ENCODE measurements at regions not wholly inside any gene's neighbourhood (a gene's known extent, or its start where the extent isn't known, plus 50 kb on each side); places are given as distances from the start of the nearest gene placed in this dataset.

DNA sequence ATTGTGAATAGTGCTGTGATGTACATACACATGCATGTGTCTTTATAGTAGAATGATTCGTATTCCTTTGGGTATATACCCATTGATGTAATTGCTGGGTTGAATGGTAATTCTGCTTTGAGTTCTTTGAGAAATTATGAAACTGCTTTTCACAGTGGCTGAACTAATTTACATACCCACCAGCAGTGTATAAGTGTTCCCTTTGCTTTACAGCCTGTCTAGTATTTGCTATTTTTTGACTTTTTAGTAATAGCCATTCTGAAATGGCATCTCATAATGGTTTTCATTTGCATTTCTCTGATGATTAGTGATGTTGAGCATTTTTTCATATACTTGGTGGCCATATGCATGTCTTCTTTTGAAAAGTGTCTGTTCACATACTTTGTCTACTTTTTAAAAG, 54.5 kb upstream of the FAM78B start:
- no peak overlapping the region for H3K27ac Mint-ChIP-seq
- H3K4me1 Mint-ChIP-seq: no peaks in the 10 kb centered on the region
- TF ChIP-seq, protein P1, sequence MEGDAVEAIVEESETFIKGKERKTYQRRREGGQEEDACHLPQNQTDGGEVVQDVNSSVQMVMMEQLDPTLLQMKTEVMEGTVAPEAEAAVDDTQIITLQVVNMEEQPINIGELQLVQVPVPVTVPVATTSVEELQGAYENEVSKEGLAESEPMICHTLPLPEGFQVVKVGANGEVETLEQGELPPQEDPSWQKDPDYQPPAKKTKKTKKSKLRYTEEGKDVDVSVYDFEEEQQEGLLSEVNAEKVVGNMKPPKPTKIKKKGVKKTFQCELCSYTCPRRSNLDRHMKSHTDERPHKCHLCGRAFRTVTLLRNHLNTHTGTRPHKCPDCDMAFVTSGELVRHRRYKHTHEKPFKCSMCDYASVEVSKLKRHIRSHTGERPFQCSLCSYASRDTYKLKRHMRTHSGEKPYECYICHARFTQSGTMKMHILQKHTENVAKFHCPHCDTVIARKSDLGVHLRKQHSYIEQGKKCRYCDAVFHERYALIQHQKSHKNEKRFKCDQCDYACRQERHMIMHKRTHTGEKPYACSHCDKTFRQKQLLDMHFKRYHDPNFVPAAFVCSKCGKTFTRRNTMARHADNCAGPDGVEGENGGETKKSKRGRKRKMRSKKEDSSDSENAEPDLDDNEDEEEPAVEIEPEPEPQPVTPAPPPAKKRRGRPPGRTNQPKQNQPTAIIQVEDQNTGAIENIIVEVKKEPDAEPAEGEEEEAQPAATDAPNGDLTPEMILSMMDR (IDR thresholded peaks at IDR 0.05; ENCODE audit: unreplicated experiment): no peak
- DNase-seq (ENCODE audit: low spot score in 2 of 2, unreplicated experiment in 2 of 2): no peak
- no peaks in the 10 kb centered on the region for H3K36me3 Mint-ChIP-seq
- peaks cover 65% of the 10 kb centered on the region for H3K9me3 Mint-ChIP-seq
- H3K4me3 Mint-ChIP-seq: no peak overlapping the region
- H3K27me3 Mint-ChIP-seq (ENCODE audit: low read depth): no peaks in the 10 kb centered on the region

DNA sequence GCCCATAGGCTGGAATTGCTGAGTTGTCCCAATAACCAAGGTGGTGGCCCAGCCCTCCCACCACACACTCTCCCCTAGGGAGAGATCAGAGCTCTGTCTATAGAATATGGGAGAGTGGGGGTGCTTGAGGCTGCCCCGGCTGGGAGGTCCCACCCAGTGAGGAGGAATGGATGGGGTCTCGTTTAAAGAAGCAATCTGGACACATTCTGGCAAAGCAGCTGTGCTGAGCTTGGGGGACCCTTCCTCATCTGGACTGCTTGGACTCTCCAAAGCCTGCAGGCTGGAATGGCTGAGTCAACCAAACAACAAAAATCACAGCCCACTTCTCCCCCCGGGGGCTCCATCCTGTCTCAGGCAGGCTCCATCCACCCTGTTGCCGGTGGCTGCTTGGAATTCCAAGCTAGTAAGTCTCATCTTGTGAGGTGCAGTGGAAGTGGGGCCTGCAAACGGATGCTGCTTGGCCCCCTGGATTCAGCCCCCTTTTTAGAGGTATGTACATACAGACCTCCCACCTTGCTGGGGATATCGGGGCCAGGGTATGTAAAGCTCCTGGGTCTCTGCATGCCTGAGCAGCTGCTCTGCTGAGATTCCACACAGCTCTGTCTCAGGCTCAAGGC, 67.1 kb upstream of the FAM78B start:
- no peaks in the 10 kb centered on the region for H3K36me3 Mint-ChIP-seq
- TF ChIP-seq, protein P1 (IDR thresholded peaks at IDR 0.05; ENCODE audit: unreplicated experiment): no peak
- H3K27ac Mint-ChIP-seq: no peak overlapping the region
- peaks cover 26% of the 10 kb centered on the region for H3K9me3 Mint-ChIP-seq
- H3K4me3 Mint-ChIP-seq: no peak overlapping the region
- DNase-seq (ENCODE audit: low spot score in 2 of 2, unreplicated experiment in 2 of 2): no peak
- H3K27me3 Mint-ChIP-seq (ENCODE audit: low read depth): peaks cover 2% of the 10 kb centered on the region
- no peaks in the 10 kb centered on the region for H3K4me1 Mint-ChIP-seq

DNA sequence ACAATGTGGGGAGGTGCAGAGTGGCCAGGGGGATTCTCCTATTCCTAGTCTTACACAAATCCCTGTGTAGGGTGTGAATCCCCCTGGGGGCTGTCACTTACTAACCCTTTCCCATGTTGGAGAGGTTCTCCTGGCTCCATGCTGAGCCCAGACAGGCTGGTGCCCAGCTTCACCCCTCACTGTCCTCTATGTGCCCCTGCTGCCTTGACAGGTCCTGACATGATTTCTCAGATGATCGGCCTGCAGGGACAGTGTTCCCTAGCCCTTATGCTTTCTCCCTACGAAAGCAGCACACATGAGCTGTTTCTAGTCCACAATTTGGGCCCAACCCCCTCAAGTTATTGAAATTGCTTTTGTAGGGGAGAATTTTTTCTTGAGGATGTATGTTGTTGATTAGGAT, 68.9 kb upstream of the FAM78B start:
- no peaks in the 10 kb centered on the region for H3K36me3 Mint-ChIP-seq
- TF ChIP-seq, protein P1 (IDR thresholded peaks at IDR 0.05; ENCODE audit: unreplicated experiment): no peak
- no peaks in the 10 kb centered on the region for H3K4me1 Mint-ChIP-seq
- no peak overlapping the region for H3K4me3 Mint-ChIP-seq
- DNase-seq (ENCODE audit: low spot score in 2 of 2, unreplicated experiment in 2 of 2): no peak
- H3K27ac Mint-ChIP-seq: no peak overlapping the region
- peaks cover 2% of the 10 kb centered on the region for H3K27me3 Mint-ChIP-seq (ENCODE audit: low read depth)
- peaks cover 19% of the 10 kb centered on the region for H3K9me3 Mint-ChIP-seq

DNA sequence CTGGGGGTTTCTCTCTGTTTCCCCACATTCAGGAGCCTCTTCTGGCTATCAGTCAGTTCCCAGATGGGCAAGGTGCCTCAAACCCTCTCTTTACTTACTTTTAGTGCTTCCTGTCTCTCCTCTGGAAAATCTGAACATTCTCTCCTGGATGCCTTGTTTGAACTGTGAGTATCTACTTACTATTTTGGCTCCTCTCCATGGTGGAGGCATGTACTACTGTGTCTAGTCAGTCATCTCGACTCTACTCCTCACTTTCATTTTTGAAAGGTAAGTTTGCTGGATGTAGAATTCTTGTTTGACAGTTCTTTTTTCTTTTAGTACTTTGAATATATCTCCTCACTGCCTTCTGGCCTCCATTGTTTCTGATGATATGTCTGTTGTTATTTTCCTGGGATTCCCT, 70.9 kb upstream of the FAM78B start:
- Mint-ChIP-seq H3K4me3 (no peak overlapping the region), H3K9me3 (peaks cover 4% of the 10 kb centered on the region), H3K27ac (no peak overlapping the region), H3K4me1 (no peaks in the 10 kb centered on the region), H3K27me3 (ENCODE audit: low read depth) (peaks cover 2% of the 10 kb centered on the region), H3K36me3 (no peaks in the 10 kb centered on the region)
- TF ChIP-seq, protein P1 (IDR thresholded peaks at IDR 0.05; ENCODE audit: unreplicated experiment): no peak
- DNase-seq (ENCODE audit: low spot score in 2 of 2, unreplicated experiment in 2 of 2): no peak

DNA sequence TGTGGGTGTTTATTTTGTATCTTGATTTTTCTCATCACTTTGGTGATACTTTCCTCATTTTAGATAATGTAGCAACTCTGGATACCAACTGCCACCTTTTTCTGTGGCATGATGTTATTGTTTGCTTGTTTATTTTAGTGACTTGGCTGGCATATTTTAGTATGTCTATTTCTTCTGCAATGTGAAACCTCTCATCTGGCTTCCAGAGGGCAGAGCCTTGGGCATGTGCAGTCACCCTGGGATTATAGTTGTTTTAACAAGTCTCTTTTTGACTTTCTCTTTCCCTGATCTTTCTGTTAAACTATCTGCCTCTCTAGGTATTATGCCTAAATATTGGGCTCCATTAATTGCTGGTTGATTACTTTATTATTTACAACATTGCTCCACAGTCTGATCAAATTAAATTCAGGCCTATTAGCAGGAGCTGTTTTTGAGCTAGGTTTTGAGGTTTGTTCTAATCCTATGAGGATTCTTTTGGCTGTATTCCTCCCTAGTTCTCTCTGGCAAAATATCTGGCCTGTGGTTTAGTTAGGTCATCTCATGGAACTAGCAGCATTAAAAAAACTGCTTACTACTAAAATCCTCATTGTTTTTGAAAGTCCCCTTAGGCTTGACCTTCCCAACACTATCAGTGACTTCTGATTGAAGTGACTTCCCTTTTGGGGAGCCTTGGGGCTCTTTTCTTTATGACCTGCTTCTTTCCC, 86.4 kb upstream of the FAM78B start:
- peaks cover 43% of the 10 kb centered on the region for H3K9me3 Mint-ChIP-seq
- no peaks in the 10 kb centered on the region for H3K36me3 Mint-ChIP-seq

More for the DNA sequence above, 86.4 kb upstream of the FAM78B start:
- Mint-ChIP-seq H3K27me3 (ENCODE audit: low read depth) (no peaks in the 10 kb centered on the region), H3K4me3 (no peak overlapping the region), H3K4me1 (no peaks in the 10 kb centered on the region), H3K27ac (no peak overlapping the region)
- no peak for DNase-seq (ENCODE audit: low spot score in 2 of 2, unreplicated experiment in 2 of 2)
- TF ChIP-seq, protein P1 (IDR thresholded peaks at IDR 0.05; ENCODE audit: unreplicated experiment): no peak
